HAP-1 (cell line): ENCODE measurements at regions not wholly inside any gene's neighbourhood (a gene's known extent, or its start where the extent isn't known, plus 50 kb on each side); places are given as distances from the start of the nearest gene placed in this dataset.

ENCODE experiments used
- DNase-seq, 2 experiments: peaks; one replicate each; pipeline ENCODE4 v3.0.0-alpha.2; 2016 to 2020; ENCODE audit warnings: low spot score in 2 of 2
- H3K27me3 ChIP-seq: fragments of 250-450 bp; sonication (Bioruptor Pico); 2 replicates; pipeline ENCODE4 v1.5.1; 2020; ENCODE audit warnings: low read depth, mild to moderate bottlenecking, moderate library complexity
- H3K36me3 ChIP-seq: fragments of 250-450 bp; sonication (Bioruptor Pico); replicated peaks from 2 replicates; pipeline ENCODE4 v1.5.1; 2020; ENCODE audit warnings: mild to moderate bottlenecking
- H3K4me1 ChIP-seq: fragments of 250-450 bp; sonication (Bioruptor Pico); 2 replicates; pipeline ENCODE4 v1.5.1; 2020; ENCODE audit warnings: mild to moderate bottlenecking
- H3K4me3 ChIP-seq: fragments of 250-450 bp; sonication (Bioruptor Pico); 2 replicates; pipeline ENCODE4 v1.5.1; 2020; ENCODE audit warnings: mild to moderate bottlenecking, moderate library complexity
- H3K9me3 ChIP-seq: fragments of 250-450 bp; sonication (Bioruptor Pico); 2 replicates; pipeline ENCODE4 v1.5.1; 2020; ENCODE audit warnings: mild to moderate bottlenecking, moderate library complexity
- in situ Hi-C: fragments of 300-500 bp; cut with MboI; formaldehyde crosslinking; loops from 3 replicates; pipeline ENCODE4 v1.14.3; 2020; ENCODE audit warnings: low sequenced_read_pairs, inconsistent platforms, mixed read lengths

GRCh38 chr5:7010591-7010990 lies 297.4 kb downstream of the TENT4A start:
- no peak for DNase-seq

GRCh38 chr5:7012057-7012456 lies 298.8 kb downstream of the TENT4A start:
- DNase-seq, result no peak
- in situ Hi-C loops, result no loop called here
- Histone ChIP-seq H3K4me1 (no peaks in the 10 kb centered on the region), H3K36me3 (no peaks in the 10 kb centered on the region), H3K4me3 (no peak overlapping the region), H3K27me3 (no peaks in the 10 kb centered on the region), H3K9me3 (no peaks in the 10 kb centered on the region)

More at GRCh38 chr5:7010591-7010990, 297.4 kb downstream of the TENT4A start:
- in situ Hi-C loops, result no loop called here
- Histone ChIP-seq H3K9me3 (no peaks in the 10 kb centered on the region), H3K27me3 (no peaks in the 10 kb centered on the region), H3K36me3 (no peaks in the 10 kb centered on the region), H3K4me1 (no peaks in the 10 kb centered on the region), H3K4me3 (no peak overlapping the region)

- no peak overlapping the region for H3K4me3 ChIP-seq
- no peaks in the 10 kb centered on the region for H3K27me3 ChIP-seq
- DNase-seq, result no peak
- no peaks in the 10 kb centered on the region for H3K36me3 ChIP-seq
- no peaks in the 10 kb centered on the region for H3K9me3 ChIP-seq
- no peaks in the 10 kb centered on the region for H3K4me1 ChIP-seq
- in situ Hi-C loops, result no loop called here
Observed at GRCh38 chr5:7014611-7015010, 301.4 kb downstream of the TENT4A start.

GRCh38 chr5:7015586-7016256 lies 302.5 kb downstream of the TENT4A start:
- no peaks in the 10 kb centered on the region for H3K9me3 ChIP-seq
- H3K4me3 ChIP-seq, result no peak overlapping the region
- H3K27me3 ChIP-seq, result no peaks in the 10 kb centered on the region
- in situ Hi-C loops, result no loop called here
- H3K36me3 ChIP-seq, result no peaks in the 10 kb centered on the region
- H3K4me1 ChIP-seq, result no peaks in the 10 kb centered on the region
- no peak for DNase-seq

GRCh38 chr5:7016999-7017747 lies 303.9 kb downstream of the TENT4A start:
- Histone ChIP-seq H3K9me3 (no peaks in the 10 kb centered on the region), H3K36me3 (no peaks in the 10 kb centered on the region), H3K4me1 (no peaks in the 10 kb centered on the region), H3K4me3 (no peak overlapping the region), H3K27me3 (no peaks in the 10 kb centered on the region)
- no peak for DNase-seq
- in situ Hi-C loops, result no loop called here

- no peaks in the 10 kb centered on the region for H3K27me3 ChIP-seq
- no peaks in the 10 kb centered on the region for H3K36me3 ChIP-seq
- no peaks in the 10 kb centered on the region for H3K4me1 ChIP-seq
- no peaks in the 10 kb centered on the region for H3K9me3 ChIP-seq
- no peak overlapping the region for H3K4me3 ChIP-seq
- DNase-seq, result no peak
- in situ Hi-C loops, result no loop called here
Observed at GRCh38 chr5:7018198-7018597, 305.0 kb downstream of the TENT4A start.

GRCh38 chr5:7018601-7019000 lies 305.4 kb downstream of the TENT4A start:
- no peak for DNase-seq
- Histone ChIP-seq H3K9me3 (no peaks in the 10 kb centered on the region), H3K36me3 (no peaks in the 10 kb centered on the region), H3K4me1 (no peaks in the 10 kb centered on the region), H3K27me3 (no peaks in the 10 kb centered on the region), H3K4me3 (no peak overlapping the region)
- in situ Hi-C loops, result no loop called here

- no peak for DNase-seq
- H3K4me1 ChIP-seq, result no peaks in the 10 kb centered on the region
- H3K27me3 ChIP-seq, result no peaks in the 10 kb centered on the region
- no peaks in the 10 kb centered on the region for H3K36me3 ChIP-seq
- no peak overlapping the region for H3K4me3 ChIP-seq
- no peaks in the 10 kb centered on the region for H3K9me3 ChIP-seq
- in situ Hi-C loops, result no loop called here
Observed at GRCh38 chr5:7036192-7036835, 323.1 kb downstream of the TENT4A start.

- no peak overlapping the region for H3K4me3 ChIP-seq
- H3K9me3 ChIP-seq, result no peaks in the 10 kb centered on the region
- H3K27me3 ChIP-seq, result no peaks in the 10 kb centered on the region
- no peaks in the 10 kb centered on the region for H3K4me1 ChIP-seq
- H3K36me3 ChIP-seq, result no peaks in the 10 kb centered on the region
- in situ Hi-C loops, result no loop called here
- DNase-seq, result no peak
Observed at GRCh38 chr5:7039074-7039473, 325.8 kb downstream of the TENT4A start.

- Histone ChIP-seq H3K27me3 (no peaks in the 10 kb centered on the region), H3K4me1 (no peaks in the 10 kb centered on the region), H3K4me3 (no peak overlapping the region), H3K36me3 (no peaks in the 10 kb centered on the region), H3K9me3 (no peaks in the 10 kb centered on the region)
- in situ Hi-C loops, result no loop called here
- DNase-seq, result no peak
Observed at GRCh38 chr5:7040111-7040510, 326.9 kb downstream of the TENT4A start.

- in situ Hi-C loops, result no loop called here
- no peak overlapping the region for H3K4me3 ChIP-seq
- no peaks in the 10 kb centered on the region for H3K27me3 ChIP-seq
- H3K9me3 ChIP-seq, result no peaks in the 10 kb centered on the region
- no peaks in the 10 kb centered on the region for H3K36me3 ChIP-seq
- DNase-seq, result no peak
- no peaks in the 10 kb centered on the region for H3K4me1 ChIP-seq
Observed at GRCh38 chr5:7043797-7044196, 330.6 kb downstream of the TENT4A start.

- Histone ChIP-seq H3K4me3 (no peak overlapping the region), H3K4me1 (no peaks in the 10 kb centered on the region), H3K27me3 (no peaks in the 10 kb centered on the region), H3K36me3 (no peaks in the 10 kb centered on the region), H3K9me3 (no peaks in the 10 kb centered on the region)
- DNase-seq, result no peak
- in situ Hi-C loops, result no loop called here
Observed at GRCh38 chr5:7047511-7048261, 334.5 kb downstream of the TENT4A start.

- in situ Hi-C loops, result no loop called here
- no peak for DNase-seq
- H3K36me3 ChIP-seq, result no peaks in the 10 kb centered on the region
- no peaks in the 10 kb centered on the region for H3K9me3 ChIP-seq
- no peak overlapping the region for H3K4me3 ChIP-seq
- H3K27me3 ChIP-seq, result no peaks in the 10 kb centered on the region
- H3K4me1 ChIP-seq, result no peaks in the 10 kb centered on the region
Observed at GRCh38 chr5:7050986-7051385, 337.8 kb downstream of the TENT4A start.

- in situ Hi-C loops, result no loop called here
- no peaks in the 10 kb centered on the region for H3K36me3 ChIP-seq
- DNase-seq, result no peak
- no peaks in the 10 kb centered on the region for H3K27me3 ChIP-seq
- no peak overlapping the region for H3K4me3 ChIP-seq
- H3K4me1 ChIP-seq, result no peaks in the 10 kb centered on the region
- H3K9me3 ChIP-seq, result no peaks in the 10 kb centered on the region
Observed at GRCh38 chr5:7053125-7053524, 339.9 kb downstream of the TENT4A start.
